Epithelial cell of proximal tubule (primary cell): ENCODE measurements at regions not wholly inside any gene's neighbourhood (a gene's known extent, or its start where the extent isn't known, plus 50 kb on each side); places are given as distances from the start of the nearest gene placed in this dataset.

Experiments
- DNase-seq: peaks from one replicate; pipeline ENCODE4 v3.0.0-alpha.2; 2011; ENCODE audit warnings: low read depth
- H3K4me3 ChIP-seq: 2 replicates; pipeline ENCODE4 v1.5.1; 2011; ENCODE audit warnings: low read depth, mild to moderate bottlenecking, low read length
- TF ChIP-seq, protein P1 (sequence below): conservative IDR thresholded peaks from 2 replicates; pipeline ENCODE4 v1.5.1; 2012; ENCODE audit warnings: low read depth, mild to moderate bottlenecking, low read length

GRCh38 chr6:47403801-47404200 is 73.8 kb upstream of the CD2AP start:
- no peak for DNase-seq
- no peak overlapping the region for H3K4me3 ChIP-seq
- TF ChIP-seq, protein P1, sequence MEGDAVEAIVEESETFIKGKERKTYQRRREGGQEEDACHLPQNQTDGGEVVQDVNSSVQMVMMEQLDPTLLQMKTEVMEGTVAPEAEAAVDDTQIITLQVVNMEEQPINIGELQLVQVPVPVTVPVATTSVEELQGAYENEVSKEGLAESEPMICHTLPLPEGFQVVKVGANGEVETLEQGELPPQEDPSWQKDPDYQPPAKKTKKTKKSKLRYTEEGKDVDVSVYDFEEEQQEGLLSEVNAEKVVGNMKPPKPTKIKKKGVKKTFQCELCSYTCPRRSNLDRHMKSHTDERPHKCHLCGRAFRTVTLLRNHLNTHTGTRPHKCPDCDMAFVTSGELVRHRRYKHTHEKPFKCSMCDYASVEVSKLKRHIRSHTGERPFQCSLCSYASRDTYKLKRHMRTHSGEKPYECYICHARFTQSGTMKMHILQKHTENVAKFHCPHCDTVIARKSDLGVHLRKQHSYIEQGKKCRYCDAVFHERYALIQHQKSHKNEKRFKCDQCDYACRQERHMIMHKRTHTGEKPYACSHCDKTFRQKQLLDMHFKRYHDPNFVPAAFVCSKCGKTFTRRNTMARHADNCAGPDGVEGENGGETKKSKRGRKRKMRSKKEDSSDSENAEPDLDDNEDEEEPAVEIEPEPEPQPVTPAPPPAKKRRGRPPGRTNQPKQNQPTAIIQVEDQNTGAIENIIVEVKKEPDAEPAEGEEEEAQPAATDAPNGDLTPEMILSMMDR: no peak

DNA sequence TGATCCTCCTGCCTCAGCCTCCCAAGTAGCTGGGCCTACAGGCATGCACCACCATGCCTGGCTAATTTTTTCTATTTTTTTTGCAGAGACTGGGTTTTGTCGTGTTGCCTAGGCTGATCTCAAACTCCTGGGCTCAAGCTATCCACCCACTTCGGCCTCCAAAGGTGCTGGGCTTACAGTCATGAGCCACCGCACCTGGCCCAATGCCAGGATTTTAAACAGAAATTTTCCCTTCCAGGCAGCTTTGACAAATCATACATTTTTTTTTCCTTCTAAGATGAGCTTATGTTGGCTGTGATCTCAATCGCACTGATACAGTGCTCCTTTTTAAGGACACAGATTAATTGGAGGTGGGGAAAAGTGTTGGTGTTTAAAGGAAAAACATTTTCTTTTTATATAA is 73.2 kb upstream of the CD2AP start:
- H3K4me3 ChIP-seq: no peak overlapping the region
- TF ChIP-seq, protein P1: no peak
- no peak for DNase-seq

GRCh38 chr6:47405273-47405672 is 72.3 kb upstream of the CD2AP start:
- H3K4me3 ChIP-seq: no peak overlapping the region
- TF ChIP-seq, protein P1: no peak
- DNase-seq: no peak

DNA sequence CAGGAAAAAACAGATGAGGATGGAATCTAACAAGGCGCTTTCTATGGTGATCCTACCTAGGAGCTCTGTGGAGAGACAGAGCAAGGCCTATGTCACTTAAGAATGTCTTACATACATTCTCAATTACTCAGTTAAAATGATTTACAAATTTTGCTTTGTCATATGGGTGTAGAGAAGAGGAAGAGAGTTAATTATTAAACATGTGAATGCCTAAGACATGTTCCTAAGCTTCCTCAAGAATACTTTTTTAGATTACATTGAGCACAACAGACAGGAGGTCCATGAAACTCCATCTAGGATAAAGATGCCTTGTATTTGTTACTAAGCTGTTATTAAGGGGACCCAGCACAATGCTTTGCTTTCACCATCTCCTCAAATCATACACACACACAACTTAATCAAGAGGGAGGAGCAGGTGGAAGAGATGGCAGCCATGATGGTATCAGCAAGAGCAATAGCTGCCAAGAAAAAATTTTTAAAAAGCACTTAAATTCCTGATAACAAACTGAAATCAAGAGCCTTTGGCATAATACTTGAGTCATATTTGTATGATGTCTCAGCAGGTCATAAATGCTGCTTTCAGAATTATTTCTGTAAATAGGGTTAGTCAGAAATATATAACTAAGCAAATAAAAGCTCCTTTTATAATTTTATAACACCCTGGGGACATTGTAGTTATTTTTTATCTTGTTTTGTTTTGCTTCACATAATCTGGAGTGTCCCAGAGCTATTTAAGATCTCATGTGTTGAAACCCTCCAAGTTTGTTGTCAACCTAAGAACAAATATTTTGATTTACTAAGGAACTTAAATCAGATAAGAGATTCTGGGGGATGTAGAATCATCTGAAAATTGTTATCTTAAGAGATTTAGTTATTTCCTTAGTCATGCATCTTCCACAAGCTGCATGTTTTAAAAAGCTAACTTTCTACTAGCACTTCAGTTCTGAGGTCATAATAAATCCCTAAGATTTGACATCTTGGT is 70.0 kb upstream of the CD2AP start:
- TF ChIP-seq, protein P1: no peak
- DNase-seq: no peak
- H3K4me3 ChIP-seq: no peak overlapping the region

DNA sequence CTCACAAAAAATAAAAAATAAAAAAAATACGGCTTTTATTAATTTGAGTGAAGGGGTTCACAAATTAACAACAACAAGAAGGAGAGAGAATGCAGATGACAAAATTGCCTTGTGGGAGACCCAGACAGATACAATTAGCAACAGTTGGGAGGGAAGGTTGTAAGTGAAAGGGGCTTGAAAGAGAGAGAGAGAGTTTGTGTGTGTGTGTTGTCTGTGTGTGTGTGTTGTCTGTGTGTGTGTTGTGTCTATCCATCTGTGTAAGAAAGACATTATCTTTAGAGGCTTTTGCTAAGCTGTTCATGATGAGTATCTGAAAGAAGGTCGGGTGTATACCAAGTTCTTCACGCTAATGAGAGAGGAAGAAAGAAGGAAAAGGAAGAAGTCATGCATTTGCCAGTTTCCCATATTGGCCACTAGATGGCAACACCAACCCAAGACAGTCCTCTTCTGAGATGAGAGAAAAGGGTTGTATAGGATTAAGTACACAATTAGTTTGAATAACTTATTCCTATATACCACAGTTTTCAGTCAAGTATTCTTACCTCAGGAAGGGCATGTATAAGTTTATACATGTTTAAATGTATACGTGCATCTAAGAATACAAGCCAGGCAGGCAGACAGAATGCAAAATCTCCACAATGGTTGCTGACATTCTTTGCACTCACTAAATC is 63.7 kb upstream of the CD2AP start:
- H3K4me3 ChIP-seq: peak overlapping the region; percentile 47
- TF ChIP-seq, protein P1: peak; percentile 95
- DNase-seq: no peak

DNA sequence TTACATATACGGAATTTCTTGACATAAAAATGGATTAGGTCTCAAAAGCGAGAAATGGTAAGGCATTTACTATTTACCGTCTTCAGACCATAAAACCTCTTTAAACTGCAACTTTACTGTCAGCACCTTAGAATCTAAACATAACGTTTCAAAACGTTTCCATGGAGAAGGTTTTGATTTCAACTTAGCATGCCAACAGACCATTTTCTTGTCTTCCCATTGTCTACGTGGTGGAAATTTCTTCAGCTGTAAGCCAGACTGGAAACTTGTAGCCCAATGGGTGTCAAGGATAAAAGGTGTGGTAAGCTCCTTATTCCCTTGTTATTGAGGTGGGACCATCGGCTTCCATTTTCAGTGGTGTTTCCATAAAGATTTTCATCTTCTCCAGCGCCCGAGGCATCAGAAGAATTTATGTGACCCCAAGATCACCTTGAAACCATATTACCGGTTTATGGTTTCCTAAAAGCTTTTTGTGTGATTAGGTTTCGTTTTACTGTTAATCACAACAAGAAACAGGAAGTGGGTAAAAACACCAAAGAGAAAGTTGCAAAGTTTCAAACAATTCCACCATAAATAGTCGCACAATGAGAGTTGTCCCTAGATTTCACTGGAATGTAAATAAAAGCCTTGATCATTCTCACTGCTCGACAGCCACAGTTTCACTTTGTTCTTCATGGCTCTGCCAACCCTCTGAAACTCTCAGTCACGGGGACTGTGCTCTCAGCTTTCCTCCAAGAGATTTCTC is 63.0 kb upstream of the CD2AP start:
- peak overlapping the region; percentile 47 for H3K4me3 ChIP-seq
- DNase-seq: no peak
- TF ChIP-seq, protein P1: no peak
